ENCODE measurements at regions not wholly inside any gene's neighbourhood (a gene's known extent, or its start where the extent isn't known, plus 50 kb on each side); places are given as distances from the start of the nearest gene placed in this dataset.

- Histone ChIP-seq H3K4me1 (ENCODE audit: insufficient read depth) (no peaks in the 10 kb centered on the region), H3K4me2 (no peak overlapping the region), H3K9me2 (ENCODE audit: insufficient read depth) (no peaks in the 10 kb centered on the region), H3F3A (replicated peaks; ENCODE audit: low read depth) (no peaks in the 10 kb centered on the region), H2AFZ (no peak overlapping the region; the same call in 1 of the 2 replicates), H3K27me3 (ENCODE audit: insufficient read depth) (no peaks in the 10 kb centered on the region), H3K36me3 (ENCODE audit: insufficient read depth) (0 out of 2 replicates have a peak, but pooled peaks cover 3% of the 10 kb centered on the region), H4K20me1 (replicated peaks; ENCODE audit: insufficient read depth) (no peaks in the 10 kb centered on the region), H3K4me3 (no peak overlapping the region), H3K27ac (ENCODE audit: low read depth) (no peak overlapping the region), H3K79me2 (replicated peaks; ENCODE audit: insufficient read depth) (no peaks in the 10 kb centered on the region)
- ATAC-seq, result no peak
- Mint-ChIP-seq H3K4me3 (no peak overlapping the region), H3K9me3 (peaks cover 25% of the 10 kb centered on the region), H3K27me3 (ENCODE audit: insufficient read depth, low read depth, poor library complexity) (peaks cover 2% of the 10 kb centered on the region), H3K36me3 (ENCODE audit: low read depth) (peaks cover 17% of the 10 kb centered on the region; the same call in 2 of the 3 replicates), H3K4me1 (no peaks in the 10 kb centered on the region; the same call in 2 of the 3 replicates), H3K27ac (no peak overlapping the region)
- no peak for DNase-seq (ENCODE audit: low spot score)
- TF ChIP-seq, protein P1, sequence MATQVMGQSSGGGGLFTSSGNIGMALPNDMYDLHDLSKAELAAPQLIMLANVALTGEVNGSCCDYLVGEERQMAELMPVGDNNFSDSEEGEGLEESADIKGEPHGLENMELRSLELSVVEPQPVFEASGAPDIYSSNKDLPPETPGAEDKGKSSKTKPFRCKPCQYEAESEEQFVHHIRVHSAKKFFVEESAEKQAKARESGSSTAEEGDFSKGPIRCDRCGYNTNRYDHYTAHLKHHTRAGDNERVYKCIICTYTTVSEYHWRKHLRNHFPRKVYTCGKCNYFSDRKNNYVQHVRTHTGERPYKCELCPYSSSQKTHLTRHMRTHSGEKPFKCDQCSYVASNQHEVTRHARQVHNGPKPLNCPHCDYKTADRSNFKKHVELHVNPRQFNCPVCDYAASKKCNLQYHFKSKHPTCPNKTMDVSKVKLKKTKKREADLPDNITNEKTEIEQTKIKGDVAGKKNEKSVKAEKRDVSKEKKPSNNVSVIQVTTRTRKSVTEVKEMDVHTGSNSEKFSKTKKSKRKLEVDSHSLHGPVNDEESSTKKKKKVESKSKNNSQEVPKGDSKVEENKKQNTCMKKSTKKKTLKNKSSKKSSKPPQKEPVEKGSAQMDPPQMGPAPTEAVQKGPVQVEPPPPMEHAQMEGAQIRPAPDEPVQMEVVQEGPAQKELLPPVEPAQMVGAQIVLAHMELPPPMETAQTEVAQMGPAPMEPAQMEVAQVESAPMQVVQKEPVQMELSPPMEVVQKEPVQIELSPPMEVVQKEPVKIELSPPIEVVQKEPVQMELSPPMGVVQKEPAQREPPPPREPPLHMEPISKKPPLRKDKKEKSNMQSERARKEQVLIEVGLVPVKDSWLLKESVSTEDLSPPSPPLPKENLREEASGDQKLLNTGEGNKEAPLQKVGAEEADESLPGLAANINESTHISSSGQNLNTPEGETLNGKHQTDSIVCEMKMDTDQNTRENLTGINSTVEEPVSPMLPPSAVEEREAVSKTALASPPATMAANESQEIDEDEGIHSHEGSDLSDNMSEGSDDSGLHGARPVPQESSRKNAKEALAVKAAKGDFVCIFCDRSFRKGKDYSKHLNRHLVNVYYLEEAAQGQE (IDR thresholded peaks at IDR 0.05; ENCODE audit: unreplicated experiment), result no peak
- TF ChIP-seq POLR2AphosphoS5 (IDR thresholded peaks at IDR 0.05; ENCODE audit: low read depth) (no peak), EZH2 (IDR thresholded peaks at IDR 0.05; ENCODE audit: low read depth, unreplicated experiment) (no peak), ZNF462 (CRISPR knock-in tag; IDR thresholded peaks at IDR 0.05) (no peak), ZNF331 (CRISPR knock-in tag; IDR thresholded peaks at IDR 0.05; ENCODE audit: low read depth) (no peak)
Measured at GRCh38 chr12:70149013-70149412, 94.2 kb upstream of the CNOT2 start.
